ENCODE measurements at regions not wholly inside any gene's neighbourhood (a gene's known extent, or its start where the extent isn't known, plus 50 kb on each side); places are given as distances from the start of the nearest gene placed in this dataset.

GRCh38 chr5:93930098-93930497 is 188.7 kb upstream of the POU5F2 start:
- H3K27ac ChIP-seq: no peak overlapping the region

GRCh38 chr5:93929131-93929530 is 187.7 kb upstream of the POU5F2 start:
- intact Hi-C loops (cut with DNase I): no loop called here
- ATAC-seq (no peak), DNase-seq (no peak)
- Histone ChIP-seq H3K36me3 (no peaks in the 10 kb centered on the region), H3K4me1 (no peaks in the 10 kb centered on the region), H3K27ac (no peak overlapping the region), H3K4me3 (no peak overlapping the region), H3K9me3 (no peaks in the 10 kb centered on the region), H3K27me3 (ENCODE audit: low read depth) (no peaks in the 10 kb centered on the region)
- TF ChIP-seq CTCF (IDR thresholded peaks at IDR 0.05): no peak

More at GRCh38 chr5:93930098-93930497, 188.7 kb upstream of the POU5F2 start:
- no peak overlapping the region for H3K4me3 ChIP-seq
- H3K36me3 ChIP-seq: no peaks in the 10 kb centered on the region
- H3K4me1 ChIP-seq: no peaks in the 10 kb centered on the region
- H3K9me3 ChIP-seq: no peaks in the 10 kb centered on the region
- TF ChIP-seq CTCF (IDR thresholded peaks at IDR 0.05): no peak
- no peak for DNase-seq
- ATAC-seq: no peak
- intact Hi-C loops (cut with DNase I): no loop called here
- H3K27me3 ChIP-seq (ENCODE audit: low read depth): no peaks in the 10 kb centered on the region

- no peaks in the 10 kb centered on the region for H3K4me1 ChIP-seq
- H3K36me3 ChIP-seq: no peaks in the 10 kb centered on the region
- H3K4me3 ChIP-seq: no peak overlapping the region
- no peaks in the 10 kb centered on the region for H3K9me3 ChIP-seq
- no peaks in the 10 kb centered on the region for H3K27me3 ChIP-seq (ENCODE audit: low read depth)
- DNase-seq (no peak), ATAC-seq (no peak)
- no peak overlapping the region for H3K27ac ChIP-seq
- TF ChIP-seq CTCF (IDR thresholded peaks at IDR 0.05): no peak
- intact Hi-C loops (cut with DNase I): no loop called here
Measured at GRCh38 chr5:93926831-93927620, 185.6 kb upstream of the POU5F2 start.

GRCh38 chr5:93925321-93925720 is 183.9 kb upstream of the POU5F2 start:
- DNase-seq (no peak), ATAC-seq (no peak)
- Histone ChIP-seq H3K9me3 (no peaks in the 10 kb centered on the region), H3K27me3 (ENCODE audit: low read depth) (no peaks in the 10 kb centered on the region), H3K4me3 (no peak overlapping the region), H3K27ac (no peak overlapping the region), H3K36me3 (no peaks in the 10 kb centered on the region), H3K4me1 (no peaks in the 10 kb centered on the region)
- intact Hi-C loops (cut with DNase I): no loop called here
- no peak for TF ChIP-seq CTCF (IDR thresholded peaks at IDR 0.05)

GRCh38 chr5:93924628-93925027 is 183.2 kb upstream of the POU5F2 start:
- TF ChIP-seq CTCF (IDR thresholded peaks at IDR 0.05): no peak
- H3K9me3 ChIP-seq: no peaks in the 10 kb centered on the region
- H3K4me1 ChIP-seq: no peaks in the 10 kb centered on the region
- H3K27me3 ChIP-seq (ENCODE audit: low read depth): no peaks in the 10 kb centered on the region
- DNase-seq: no peak
- no peak overlapping the region for H3K27ac ChIP-seq
- intact Hi-C loops (cut with DNase I): no loop called here
- ATAC-seq: no peak
- H3K4me3 ChIP-seq: no peak overlapping the region
- no peaks in the 10 kb centered on the region for H3K36me3 ChIP-seq
